ENCODE measurements at regions not wholly inside any gene's neighbourhood (a gene's known extent, or its start where the extent isn't known, plus 50 kb on each side); places are given as distances from the start of the nearest gene placed in this dataset.

- no peaks in the 10 kb centered on the region for H3K36me3 Mint-ChIP-seq
- DNase-seq (ENCODE audit: extremely low spot score, unreplicated experiment): no peak
- no peak overlapping the region for H3K4me3 Mint-ChIP-seq
- H3K27ac Mint-ChIP-seq: no peak overlapping the region
- no peaks in the 10 kb centered on the region for H3K27me3 Mint-ChIP-seq
- TF ChIP-seq CTCF (conservative IDR thresholded peaks at IDR 0.05): no peak
- H3K9me3 Mint-ChIP-seq: no peaks in the 10 kb centered on the region
- no peaks in the 10 kb centered on the region for H3K4me1 Mint-ChIP-seq (ENCODE audit: unreplicated experiment)
Observed at GRCh38 chr4:176011529-176011928, 54.1 kb upstream of the WDR17 start.

DNA sequence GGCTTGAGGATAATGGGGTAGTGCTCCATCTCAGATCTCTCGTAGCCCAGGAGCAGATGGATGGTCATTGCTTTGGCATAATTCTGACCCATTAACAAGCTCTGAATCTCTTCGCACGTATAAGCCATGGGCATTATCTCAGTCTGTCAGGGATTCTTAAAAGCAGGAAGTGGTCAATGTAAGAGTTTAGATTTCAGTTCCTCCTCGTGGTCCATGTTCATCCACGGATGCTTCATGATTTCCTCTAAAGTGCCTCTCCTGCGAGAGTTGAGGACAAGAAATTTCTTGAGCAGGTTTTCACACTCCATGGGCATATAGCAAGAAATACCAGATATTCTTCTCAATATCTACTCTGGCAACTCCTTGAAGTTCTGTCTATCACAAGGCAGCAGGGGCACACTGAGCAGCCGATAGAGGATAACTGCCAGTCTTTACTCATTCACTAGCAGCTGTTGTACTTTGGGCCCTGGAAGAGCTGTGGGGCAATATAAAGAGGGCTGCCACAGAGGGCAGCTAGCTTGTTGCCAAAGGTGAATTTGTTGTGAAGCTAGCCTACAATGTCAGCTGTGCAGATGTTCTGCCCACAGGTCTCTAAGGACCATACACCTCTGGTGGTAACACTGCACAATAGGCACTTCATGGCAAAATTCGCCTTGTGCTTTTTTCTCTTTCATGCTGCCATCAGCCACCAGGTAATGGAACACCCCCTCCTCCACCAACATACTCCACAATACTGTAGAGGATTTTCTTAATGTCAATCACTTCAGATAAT is 52.0 kb upstream of the WDR17 start:
- Mint-ChIP-seq H3K4me1 (ENCODE audit: unreplicated experiment) (no peaks in the 10 kb centered on the region), H3K27me3 (no peaks in the 10 kb centered on the region), H3K36me3 (no peaks in the 10 kb centered on the region), H3K4me3 (no peak overlapping the region), H3K9me3 (no peaks in the 10 kb centered on the region), H3K27ac (no peak overlapping the region)
- TF ChIP-seq CTCF (conservative IDR thresholded peaks at IDR 0.05): no peak
- no peak for DNase-seq (ENCODE audit: extremely low spot score, unreplicated experiment)

DNA sequence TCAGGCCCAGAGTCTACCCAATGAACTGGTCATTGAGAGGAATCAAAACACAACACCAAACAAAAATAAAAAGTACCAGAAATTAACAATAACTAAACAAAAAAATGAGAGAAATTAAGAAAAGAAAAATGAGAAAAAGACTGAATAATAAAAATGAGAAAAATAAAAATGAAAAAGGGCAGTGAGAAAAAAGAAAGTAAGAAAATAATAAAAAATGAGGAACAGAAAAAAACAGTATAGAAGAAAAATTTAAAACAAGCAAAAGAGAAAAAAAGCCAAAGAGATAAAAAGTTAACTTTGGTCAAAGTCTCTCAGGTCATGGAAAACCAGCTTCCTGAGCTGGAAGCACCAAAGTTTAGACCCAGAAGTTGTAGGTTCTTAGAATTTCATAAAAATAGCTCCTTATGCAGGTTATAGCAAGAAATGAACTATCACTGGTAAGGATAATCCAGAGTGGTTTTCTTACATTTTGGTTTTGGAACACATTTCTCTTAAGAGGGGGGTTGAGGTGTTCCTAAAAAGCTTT is 51.0 kb upstream of the WDR17 start:
- H3K27me3 Mint-ChIP-seq: no peaks in the 10 kb centered on the region
- H3K27ac Mint-ChIP-seq: no peak overlapping the region
- no peak for DNase-seq (ENCODE audit: extremely low spot score, unreplicated experiment)
- no peaks in the 10 kb centered on the region for H3K9me3 Mint-ChIP-seq
- H3K4me1 Mint-ChIP-seq (ENCODE audit: unreplicated experiment): no peaks in the 10 kb centered on the region
- no peak for TF ChIP-seq CTCF (conservative IDR thresholded peaks at IDR 0.05)
- H3K4me3 Mint-ChIP-seq: no peak overlapping the region
- H3K36me3 Mint-ChIP-seq: no peaks in the 10 kb centered on the region
